Ureter (tissue), 1 donor: ENCODE measurements at regions not wholly inside any gene's neighbourhood (a gene's known extent, or its start where the extent isn't known, plus 50 kb on each side); places are given as distances from the start of the nearest gene placed in this dataset.
"Not testable (repeated sequence)": the region's sequence is repeated elsewhere in the genome, so short reads cannot be mapped to it uniquely, and the experiment has no call there.

Experiments used
- DNase-seq: peaks from one replicate; pipeline ENCODE4 v3.0.0-alpha.2; 2020; ENCODE audit warnings: low spot score
- donor health status: DM: yes; HTN: yes; CAD: no.

- DNase-seq: no peak
These were observed 123.4 kb upstream of the LYPLAL1 start for GRCh38 chr1:219050086-219050821.

- DNase-seq: no peak
These were observed 122.9 kb upstream of the LYPLAL1 start for GRCh38 chr1:219050822-219051125.

DNA sequence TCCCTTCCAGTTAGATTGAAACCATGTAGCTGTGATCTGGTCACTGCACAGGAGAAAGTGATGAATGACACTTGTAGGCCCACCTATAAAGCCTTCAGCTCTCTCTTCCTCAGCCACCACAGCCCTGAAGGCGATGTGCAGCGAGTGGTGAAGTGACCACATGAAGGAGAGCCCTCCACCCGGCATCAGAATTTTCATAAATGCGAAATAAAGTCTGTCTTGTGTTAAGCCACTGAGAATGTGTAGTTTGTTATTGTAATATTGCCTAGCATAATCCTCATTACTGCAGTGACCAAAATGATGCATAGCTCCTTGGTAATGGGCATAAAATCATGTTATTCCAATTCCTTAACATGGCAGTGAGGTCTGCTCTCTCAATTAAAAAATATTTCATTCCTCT, 122.1 kb upstream of the LYPLAL1 start:
- DNase-seq: no peak

DNA sequence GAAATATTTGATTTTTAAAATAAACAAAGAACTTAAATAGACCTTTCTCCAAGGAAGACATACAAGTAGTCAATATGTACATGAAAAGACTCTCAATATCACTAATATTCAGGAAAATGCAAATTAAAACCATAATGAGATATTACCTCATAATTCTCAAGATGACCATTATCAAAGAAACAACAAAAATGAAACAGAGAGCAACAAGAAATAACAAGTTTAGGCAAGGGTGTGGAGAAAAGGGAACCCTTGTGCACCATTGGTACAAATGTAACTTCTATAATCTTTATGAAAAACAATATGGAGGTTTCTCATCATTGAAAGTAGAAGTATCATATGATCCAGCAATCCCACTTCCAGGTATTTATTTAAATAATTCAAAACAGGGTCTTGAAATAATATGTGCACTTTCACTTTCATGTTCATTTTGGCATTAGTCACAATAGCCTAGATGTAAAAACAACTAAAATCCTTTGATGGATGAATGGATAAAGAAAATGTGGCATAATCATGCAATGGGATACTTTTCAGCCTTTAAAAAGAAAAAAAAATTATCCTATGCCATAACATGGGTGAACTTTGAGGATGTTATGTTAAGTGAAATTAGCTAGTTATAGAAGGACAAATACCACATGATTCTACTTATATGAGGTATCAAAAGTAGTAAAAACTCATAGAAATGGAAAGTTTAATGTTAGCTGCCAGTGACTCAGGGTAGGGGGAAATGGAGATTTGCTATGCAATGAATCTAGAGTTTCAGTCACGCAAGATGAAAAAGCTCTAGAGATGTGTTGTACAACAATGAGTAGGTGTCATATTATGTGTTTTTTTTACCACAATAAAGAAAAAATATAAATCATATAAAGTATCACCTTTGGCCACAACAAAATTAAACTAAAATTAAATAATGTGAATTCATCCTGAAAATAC, 114.5 kb upstream of the LYPLAL1 start:
- DNase-seq: no peak

- DNase-seq: no peak
These were observed 112.9 kb upstream of the LYPLAL1 start for GRCh38 chr1:219060798-219061197.

GRCh38 chr1:219062161-219062560, 111.5 kb upstream of the LYPLAL1 start:
- no peak for DNase-seq

DNA sequence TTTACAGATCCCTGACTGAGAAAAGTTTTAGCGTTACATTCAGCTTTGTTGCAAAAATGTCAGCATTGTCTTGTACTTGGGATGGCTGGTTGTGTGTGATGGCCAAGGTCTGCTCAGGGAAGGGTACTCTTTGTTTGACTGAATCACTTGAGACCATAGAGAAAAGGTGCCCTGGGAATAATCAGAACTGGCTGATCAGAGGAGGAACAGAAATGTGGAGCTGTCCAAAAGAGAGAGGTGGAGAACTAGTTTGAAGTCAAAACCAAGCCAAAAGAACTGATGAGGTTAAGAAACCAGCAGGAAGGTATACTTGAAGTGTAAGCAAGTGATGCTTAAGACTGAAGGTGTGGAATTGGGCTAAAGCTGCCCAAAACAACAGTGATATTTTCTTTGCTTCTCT, 107.6 kb upstream of the LYPLAL1 start:
- DNase-seq: no peak

- DNase-seq: no peak
These were observed 106.9 kb upstream of the LYPLAL1 start for GRCh38 chr1:219066631-219067349.

DNA sequence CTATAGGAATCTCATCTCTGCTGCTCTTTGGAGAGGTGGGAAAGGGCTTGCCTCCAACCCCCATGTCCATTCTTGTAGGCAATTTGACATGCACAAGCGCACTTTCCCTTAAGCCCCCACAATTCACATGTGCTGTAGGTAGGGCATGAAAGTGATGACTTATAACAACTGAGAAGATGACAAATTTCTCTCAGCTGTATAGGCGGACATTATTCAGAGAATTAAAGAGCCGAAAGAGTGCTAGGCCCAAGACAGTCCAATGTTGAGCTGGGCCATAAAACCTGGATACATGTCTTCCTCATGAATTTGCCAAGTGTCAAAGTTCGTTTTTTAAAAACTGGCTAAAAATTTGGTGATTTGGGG, 106.3 kb upstream of the LYPLAL1 start:
- no peak for DNase-seq

DNA sequence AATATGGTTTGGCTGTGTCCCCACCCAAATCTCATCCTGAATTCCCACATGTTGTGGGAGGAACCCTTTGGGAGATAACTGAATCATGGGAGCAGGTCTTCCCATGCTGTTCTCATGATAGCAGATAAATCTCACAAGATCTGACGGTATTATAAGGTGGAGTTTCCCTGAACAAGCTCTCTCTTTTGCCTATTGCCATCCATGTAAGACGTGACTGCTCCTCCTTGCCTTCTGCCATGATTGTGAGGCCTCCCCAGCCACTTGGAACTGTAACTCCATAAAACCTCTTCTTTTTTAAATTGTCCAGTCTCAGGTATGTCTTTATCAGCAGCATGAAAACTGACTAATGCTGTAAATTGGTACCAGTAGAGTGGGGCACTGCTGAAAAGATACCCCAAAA, 103.3 kb upstream of the LYPLAL1 start:
- DNase-seq: not testable (repeated sequence)

- no peak for DNase-seq
These were observed 102.5 kb upstream of the LYPLAL1 start for GRCh38 chr1:219071209-219071608.

DNA sequence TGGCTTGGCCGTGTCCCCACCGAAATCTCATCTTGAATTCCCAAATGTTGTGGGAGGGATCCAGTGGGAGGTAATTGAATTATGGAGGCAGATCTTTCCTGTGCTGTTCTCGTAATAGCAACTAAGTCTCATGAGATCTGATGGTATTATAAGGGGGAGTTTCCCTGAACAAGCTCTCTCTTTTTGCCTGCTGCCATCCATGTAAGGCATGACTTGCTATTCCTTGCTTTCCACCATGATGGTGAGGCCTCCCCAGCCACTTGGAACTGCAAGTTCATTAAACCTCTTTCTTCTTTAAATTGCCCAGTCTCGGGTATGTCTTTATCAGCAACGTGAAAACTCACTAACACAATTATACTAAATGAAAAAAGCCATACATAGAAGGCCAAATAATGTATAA, 101.3 kb upstream of the LYPLAL1 start:
- no peak for DNase-seq

GRCh38 chr1:219074084-219074728, 99.5 kb upstream of the LYPLAL1 start:
- DNase-seq: no peak

- no peak for DNase-seq
These were observed 98.4 kb upstream of the LYPLAL1 start for GRCh38 chr1:219075121-219075879.

DNA sequence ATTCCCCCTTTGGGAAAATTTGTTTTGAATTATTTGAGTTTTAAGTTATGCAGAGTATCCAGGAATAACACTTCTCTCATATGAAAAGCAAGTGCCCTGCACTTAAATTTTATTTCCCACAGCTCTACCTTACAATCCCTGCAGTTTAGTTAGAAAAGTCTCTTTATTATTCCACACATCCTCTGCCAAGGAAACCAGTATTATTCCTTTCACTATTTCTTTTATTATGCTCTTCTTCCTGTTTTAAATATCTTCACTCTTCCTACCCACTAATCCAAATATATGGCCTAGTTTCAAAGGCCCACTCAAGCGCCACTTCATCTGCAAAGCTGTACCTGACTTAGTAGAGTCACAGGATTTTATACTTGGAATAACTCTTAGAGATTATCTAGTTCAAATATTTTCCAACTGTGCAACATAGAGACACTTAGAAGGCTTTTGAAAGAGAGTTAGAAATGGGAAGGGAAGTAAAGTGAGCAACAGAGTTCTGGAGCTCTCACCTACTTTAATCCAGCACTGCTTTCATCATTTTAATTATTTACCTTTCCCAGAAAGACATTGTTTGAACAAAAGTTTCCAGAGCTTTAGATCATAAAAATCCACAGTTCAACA, 97.2 kb upstream of the LYPLAL1 start:
- DNase-seq: no peak

GRCh38 chr1:219077767-219078166, 95.9 kb upstream of the LYPLAL1 start:
- not testable (repeated sequence) for DNase-seq

GRCh38 chr1:219081943-219082925, 91.4 kb upstream of the LYPLAL1 start:
- DNase-seq: no peak

DNA sequence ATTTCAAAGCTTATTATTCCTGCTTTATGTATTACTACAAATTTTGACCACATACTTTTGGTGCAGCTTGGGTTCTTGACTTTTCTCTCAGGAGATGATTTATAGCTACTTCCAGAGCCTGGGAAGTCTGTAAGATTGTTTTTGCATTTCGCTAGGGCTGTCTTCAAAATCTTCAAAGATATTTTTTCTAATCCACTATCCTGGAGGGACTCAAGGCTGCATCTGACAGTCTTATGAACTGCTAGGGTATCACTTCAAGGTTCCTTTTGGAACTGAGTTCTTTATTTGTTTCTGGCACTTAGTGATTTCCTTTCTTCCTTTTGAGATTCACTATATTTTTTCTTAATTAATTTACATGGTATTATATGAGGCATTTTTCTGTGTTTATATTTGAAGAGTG, 90.0 kb upstream of the LYPLAL1 start:
- no peak for DNase-seq

GRCh38 chr1:219085082-219085481, 88.6 kb upstream of the LYPLAL1 start:
- no peak for DNase-seq

DNA sequence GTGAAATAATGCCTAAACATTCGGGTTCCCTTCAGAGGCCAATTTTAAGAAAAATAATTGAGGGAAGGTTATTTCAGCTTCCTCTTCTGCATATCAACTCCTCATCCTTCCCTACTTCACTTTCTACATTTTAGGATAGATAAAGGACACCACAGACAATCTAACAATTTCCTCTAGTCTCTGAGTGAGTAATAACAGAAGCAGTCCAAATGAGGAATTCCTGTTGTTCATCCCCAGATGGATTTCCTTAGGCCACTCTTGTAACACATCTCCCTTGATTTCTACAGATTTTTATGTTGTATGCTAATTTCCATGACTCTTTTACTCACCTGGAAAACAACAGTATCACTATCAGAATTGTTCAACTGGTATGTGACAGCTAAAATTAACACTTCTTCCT, 87.7 kb upstream of the LYPLAL1 start:
- DNase-seq: no peak
